Sigmoid colon (tissue), 4 donors: ENCODE measurements at regions not wholly inside any gene's neighbourhood (a gene's known extent, or its start where the extent isn't known, plus 50 kb on each side); places are given as distances from the start of the nearest gene placed in this dataset.

Source experiments
- EP300 ChIP-seq, 4 donors: sonication (generic); formaldehyde crosslinking; IDR thresholded peaks; one replicate each; pipeline ENCODE4 v1.6.1; 2017; ENCODE audit warnings: antibody characterized with exemption in 4 of 4
- POLR2A ChIP-seq, 2 donors: fragments of 450-650 bp; IDR thresholded peaks; one replicate each; pipeline ENCODE4 v1.6.1; 2016; ENCODE audit warnings: antibody characterized with exemption in 2 of 2, mild to moderate bottlenecking in 2 of 2, moderate library complexity in 2 of 2
- TF ChIP-seq, protein P1 (sequence below), 4 experiments: fragments of 450-650 bp in 3 of 4; fragments of 200-600 bp in 1 of 4; IDR thresholded peaks; one replicate each; pipeline ENCODE4 v1.5.1; 2016 to 2019; ENCODE audit warnings: antibody characterized with exemption in 4 of 4, mild to moderate bottlenecking in 3 of 4, moderate library complexity in 2 of 4

DNA sequence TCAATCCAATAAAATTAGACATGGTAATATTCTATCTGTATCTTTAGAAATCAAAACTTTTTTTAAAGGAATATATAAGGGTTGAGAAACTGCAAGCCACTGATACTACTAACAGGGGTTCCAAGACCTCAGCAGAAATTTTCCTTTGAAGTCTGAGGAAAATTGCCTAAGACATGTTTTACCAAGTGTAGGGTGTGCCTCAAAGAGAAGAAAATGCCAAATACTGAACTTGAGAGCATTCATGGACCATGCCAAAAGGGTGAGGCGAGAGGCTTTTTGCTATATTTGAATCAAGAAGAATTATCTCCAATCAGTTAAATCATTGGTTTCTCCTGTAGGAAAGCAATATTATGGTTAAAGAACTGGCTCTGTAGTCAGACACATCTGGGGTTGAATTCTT lies 207.9 kb upstream of the B3GALT2 start:
- no peak for TF ChIP-seq POLR2A (IDR thresholded peaks at IDR 0.05)
- TF ChIP-seq, protein P1, sequence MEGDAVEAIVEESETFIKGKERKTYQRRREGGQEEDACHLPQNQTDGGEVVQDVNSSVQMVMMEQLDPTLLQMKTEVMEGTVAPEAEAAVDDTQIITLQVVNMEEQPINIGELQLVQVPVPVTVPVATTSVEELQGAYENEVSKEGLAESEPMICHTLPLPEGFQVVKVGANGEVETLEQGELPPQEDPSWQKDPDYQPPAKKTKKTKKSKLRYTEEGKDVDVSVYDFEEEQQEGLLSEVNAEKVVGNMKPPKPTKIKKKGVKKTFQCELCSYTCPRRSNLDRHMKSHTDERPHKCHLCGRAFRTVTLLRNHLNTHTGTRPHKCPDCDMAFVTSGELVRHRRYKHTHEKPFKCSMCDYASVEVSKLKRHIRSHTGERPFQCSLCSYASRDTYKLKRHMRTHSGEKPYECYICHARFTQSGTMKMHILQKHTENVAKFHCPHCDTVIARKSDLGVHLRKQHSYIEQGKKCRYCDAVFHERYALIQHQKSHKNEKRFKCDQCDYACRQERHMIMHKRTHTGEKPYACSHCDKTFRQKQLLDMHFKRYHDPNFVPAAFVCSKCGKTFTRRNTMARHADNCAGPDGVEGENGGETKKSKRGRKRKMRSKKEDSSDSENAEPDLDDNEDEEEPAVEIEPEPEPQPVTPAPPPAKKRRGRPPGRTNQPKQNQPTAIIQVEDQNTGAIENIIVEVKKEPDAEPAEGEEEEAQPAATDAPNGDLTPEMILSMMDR (IDR thresholded peaks at IDR 0.05) = no peak
- no peak for TF ChIP-seq EP300 (IDR thresholded peaks at IDR 0.05)
